Endothelial cell of hepatic sinusoid (primary cell): ENCODE measurements at regions not wholly inside any gene's neighbourhood (a gene's known extent, or its start where the extent isn't known, plus 50 kb on each side); places are given as distances from the start of the nearest gene placed in this dataset.
"Not testable (repeated sequence)": the region's sequence is repeated elsewhere in the genome, so short reads cannot be mapped to it uniquely, and the experiment has no call there.

ENCODE experiments used
- in situ Hi-C: cut with HindIII; loops from 2 replicates; pipeline ENCODE4 v1.10.0; 2017; ENCODE audit warnings: low sequenced_read_pairs

DNA sequence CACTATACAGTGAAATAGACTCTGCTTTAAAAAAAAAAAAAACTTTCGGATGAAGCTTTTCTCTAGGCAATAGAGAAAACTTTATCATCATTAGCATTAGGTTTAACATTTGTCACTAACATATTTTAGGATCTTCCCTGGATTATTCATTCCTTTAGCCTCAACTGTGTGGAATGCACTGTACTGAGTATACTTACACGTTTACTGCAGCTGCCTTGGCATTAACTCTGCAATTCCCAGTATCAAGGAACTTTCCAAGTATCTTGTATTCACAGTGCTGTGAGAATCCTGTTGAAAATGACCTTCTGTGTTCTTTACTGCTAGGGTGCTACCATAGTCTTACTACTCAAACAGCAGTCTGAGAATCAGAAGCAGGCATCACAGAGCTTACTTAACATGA, 328.2 kb upstream of the COL3A1 start:
- in situ Hi-C loops = no loop called here

DNA sequence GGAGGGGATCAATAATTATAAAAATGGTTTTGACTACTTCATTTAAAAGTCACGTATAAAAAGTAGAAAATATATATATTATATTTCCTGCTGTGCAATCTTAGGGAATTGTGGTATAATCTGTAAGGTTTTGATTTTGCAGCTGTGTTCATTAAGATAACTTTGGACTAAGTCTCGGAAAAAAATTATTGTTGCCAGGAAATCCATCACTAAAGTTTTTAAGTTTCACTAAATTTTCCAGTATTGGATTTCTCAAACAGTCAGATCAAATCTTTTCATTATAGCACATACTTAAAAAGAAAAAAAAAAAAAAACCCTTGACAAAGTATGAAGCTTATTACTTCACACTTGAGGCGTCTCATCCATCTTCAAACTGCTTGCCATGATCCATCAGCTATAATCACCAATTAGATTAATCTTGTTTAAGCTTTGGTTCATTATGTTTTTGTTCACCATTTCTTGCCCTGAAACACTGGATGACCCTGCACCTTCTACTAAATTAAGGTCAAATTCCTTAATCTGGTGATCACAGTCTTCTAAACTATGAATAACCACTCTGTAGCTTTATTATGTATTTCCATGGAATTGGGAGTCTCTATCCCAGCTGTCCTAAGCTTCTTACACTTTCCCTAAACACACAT, 326.6 kb upstream of the COL3A1 start:
- in situ Hi-C loops = no loop called here

DNA sequence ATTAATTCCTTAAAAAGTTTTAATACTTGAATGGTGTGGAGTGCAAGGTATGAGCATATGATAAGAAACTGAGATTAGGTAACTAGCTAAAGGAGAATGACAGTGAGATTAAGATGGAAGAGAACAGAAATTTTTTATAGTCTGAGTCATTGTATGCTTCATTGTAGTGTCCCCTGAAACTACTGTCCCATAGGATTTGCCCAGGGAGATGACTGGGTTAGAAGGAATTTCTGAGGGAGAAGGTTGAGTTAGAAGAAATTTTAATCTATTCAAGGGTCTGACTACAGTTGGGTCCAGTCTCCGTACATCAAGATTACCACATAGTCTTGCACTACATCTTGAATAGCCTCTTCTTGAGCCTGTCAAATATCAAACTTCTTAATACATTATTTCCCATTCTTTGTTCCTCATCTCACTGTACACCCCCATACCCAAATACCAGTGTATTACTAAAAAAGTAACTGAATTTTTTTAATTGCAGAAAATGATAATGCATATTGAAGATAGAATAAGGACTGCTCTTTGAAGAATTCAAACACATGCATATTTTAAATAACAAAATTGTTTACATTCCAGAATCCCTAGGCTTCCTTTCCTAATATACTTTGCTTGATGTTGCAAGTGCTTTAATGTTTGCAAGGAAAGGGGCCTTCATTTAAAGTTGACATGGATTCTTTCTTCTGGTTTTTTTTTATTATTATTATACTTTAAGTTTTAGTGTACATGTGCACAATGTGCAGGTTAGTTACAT, 314.3 kb upstream of the COL3A1 start:
- in situ Hi-C loops = no loop called here

DNA sequence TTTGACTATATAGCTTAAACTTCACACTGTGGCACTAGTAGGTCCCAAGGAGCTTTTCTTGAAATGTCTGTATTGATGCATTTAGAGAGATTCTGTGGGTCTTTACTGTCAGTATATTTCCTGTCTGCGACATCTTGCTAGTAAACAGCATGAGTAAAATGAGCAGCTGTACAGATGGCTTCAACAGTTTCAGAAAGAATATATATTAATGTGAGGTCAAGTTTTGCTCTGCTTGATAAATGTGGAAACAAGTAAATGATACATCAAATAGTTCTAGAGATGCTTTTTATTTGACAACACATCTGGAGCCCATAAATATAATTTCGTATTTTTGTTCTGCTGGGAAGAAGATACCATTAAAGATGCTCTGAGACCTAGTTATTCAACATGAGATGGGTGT, 310.9 kb upstream of the COL3A1 start:
- in situ Hi-C loops = no loop called here

DNA sequence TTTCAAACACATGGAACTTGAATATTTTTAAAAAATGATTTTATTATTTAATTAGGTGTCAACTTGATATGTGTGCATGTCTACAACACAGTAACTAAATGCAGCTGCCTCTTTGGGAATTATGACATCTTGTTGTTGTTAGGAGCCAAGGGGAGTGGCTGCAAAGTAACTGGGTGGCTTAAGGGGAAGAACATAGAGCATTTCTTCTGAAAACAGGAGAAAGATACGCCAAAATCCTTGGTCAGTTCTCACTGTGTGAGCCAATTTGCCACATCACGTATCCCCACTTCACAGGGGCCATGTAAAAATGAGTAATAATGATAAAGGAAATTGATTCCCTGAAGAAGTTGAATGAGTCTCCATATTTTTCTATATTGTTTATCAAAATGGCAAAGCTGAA, 309.8 kb upstream of the COL3A1 start:
- in situ Hi-C loops = no loop called here

DNA sequence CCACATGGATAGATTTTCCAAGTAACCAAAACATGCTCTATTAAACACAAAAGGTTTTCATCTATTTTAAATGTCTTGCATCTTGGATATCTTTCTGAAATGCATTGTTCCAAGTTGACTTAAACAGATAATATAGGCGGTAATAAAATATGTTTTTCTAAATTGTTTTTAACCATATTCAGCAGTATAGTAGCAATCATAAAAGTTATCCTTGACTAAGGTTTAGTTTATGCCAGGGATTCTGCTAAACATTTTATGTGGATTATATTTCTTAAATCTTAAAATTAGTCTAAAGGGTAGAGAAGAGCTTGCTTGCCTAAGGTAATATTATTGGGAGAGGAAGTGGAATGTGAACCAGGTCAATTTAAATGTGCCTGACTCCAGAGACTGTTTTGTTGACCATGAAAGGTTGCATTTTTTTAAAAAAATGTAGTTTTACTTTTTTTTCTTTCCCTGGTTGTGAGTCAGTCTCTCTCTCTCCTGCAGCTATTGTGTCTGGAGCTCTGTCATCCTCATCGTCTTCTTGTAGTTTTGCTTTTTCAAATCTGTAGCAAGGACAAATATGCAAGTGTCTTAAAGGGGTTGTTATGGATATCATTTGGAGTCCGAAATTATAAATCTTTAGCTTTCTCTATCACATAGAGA, 309.1 kb upstream of the COL3A1 start:
- in situ Hi-C loops = no loop called here

DNA sequence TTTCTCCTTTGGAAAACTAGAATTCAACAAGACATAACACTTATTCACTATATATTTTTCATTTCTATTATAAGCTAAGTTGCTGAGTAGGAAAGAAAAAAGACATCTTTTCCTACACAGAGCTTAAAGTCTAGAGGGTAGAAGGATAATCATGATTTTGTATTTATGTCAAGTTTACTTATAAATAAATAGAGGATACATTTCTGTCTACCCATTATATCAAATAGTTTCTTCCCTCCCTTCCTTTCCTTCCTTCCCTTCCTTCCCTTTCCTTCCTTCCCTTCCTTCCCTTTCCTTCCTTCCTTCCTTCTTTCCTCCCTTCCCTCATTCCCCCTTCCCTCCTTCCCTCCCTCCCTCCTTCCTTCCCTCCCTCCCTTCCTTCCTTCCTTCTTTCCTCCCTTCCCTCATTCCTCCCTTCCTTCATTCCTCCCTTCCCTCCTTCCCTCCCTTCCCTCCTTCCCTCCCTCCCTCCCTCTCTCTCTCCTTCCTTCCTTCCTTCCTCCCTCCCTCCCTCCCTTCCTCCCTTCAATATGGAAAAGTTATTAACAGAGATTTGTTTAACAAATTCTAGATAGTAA, 308.4 kb upstream of the COL3A1 start:
- in situ Hi-C loops = no loop called here

DNA sequence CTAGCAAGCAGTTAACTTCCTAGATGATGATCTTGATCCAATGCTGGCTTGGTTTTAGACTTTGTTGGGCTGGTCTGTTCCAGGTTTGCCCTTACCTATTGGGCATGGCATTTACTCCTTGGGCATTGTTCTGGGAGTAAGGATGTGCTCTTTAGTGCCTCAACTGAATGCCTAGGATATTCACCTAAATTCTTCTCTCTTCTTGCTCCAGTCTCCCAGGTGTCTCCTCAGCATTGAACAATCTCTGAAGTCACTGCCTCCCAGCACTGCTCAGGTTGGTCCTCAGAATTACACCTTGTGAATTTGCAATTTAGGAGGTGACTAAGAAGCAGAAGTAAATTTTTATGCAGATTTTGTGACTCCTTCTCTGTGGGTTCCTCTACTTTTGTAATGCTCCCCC, 307.7 kb upstream of the COL3A1 start:
- in situ Hi-C loops = no loop called here

DNA sequence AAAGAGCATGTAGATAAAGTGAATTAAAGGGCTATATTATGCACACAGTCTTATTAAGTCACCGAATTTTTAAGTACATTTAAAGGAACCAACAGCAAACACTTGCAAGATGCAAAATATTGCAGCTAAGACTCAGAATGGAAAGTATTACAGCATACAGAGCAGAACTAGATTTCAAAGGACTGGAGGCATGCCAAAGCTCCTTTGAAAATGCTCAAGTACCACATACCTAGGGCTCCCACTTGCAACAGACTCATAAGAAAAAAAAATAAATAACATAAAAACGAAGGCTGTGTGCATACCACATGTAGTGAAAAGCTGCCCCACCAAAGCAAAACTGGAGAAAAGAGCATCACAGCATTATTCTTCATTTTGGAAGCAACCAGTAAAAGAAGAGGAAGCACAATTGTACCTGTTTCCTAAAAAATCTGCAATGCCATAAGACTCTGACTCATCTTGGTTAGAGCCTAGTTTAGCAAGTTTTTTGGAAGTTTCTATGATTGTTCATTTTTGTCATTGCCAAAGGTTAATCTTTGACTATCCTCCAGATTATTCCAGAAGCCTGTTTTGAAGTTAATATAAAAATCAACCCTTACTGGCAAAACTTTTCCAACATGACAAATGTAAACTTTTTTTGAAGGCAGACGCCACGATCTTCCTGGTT, 306.0 kb upstream of the COL3A1 start:
- in situ Hi-C loops = no loop called here

DNA sequence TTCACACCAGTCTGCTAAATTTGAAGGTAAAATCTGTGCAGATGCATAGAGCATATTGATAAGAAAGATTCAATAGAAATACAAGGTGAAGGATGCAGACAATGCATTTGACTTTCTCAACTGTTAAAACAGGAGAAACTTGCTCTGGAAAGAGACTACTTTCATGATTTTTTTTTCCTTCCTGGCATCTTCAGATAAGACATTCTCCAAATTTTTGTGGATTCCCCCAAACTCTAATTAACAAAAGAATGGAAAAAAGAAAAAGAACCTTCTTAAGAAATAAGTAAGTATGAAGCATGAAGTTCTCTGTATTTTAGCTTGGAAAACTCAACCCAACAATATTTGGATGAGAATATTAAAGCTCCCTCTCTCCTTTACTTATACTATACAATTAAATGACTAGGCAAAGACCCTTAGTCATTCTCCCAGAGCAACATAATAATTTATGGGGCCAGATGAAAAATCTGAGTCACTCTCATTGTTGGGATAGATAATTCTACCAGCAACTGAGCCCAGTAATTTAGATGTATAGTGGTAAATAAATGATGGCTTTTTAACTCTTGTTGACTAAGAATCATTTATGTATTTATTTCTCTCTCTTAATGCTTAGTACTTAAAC, 298.7 kb upstream of the COL3A1 start:
- in situ Hi-C loops = loop anchor here (5.0 kb wide), 1 partner anchor 47 kb away; no protein-coding TSS in a partner anchor

DNA sequence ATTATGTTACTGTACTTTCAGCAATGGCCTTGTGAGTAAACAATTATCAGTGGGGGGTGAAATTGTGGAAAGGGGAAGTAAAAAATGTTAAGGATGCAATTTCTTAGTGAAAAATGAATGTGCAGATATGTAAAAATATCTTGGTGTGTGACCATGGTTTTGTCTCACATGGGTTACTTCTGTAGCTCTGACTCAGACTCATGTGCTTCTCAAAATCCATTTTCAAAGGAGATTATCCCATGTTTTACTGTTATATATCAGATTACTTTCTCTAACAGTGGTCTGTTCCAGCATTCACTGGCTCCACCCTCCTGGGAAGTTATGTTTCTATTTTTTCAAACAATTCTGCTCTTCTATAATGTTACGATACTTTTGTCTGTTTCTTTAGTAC, 298.2 kb upstream of the COL3A1 start:
- in situ Hi-C loops = loop anchor here (5.0 kb wide), 1 partner anchor 46 kb away; no protein-coding TSS in a partner anchor

DNA sequence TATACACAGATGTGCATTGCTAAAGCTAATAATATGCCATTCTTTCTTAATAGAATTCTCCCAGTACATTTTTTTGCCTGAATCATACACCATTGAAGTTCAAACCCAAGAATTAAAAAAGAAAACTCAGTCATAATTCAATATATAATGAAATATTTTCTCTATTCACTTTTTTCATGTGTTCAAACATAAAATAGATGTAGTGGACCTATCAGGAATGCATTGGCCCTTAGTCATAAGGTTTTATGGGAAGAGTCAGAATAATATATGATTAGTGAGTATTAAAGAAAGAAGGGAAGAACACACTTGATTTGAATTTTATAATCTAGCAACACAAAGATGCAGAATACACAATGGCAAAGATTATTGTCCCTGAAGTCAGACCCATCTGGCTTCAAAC, 297.0 kb upstream of the COL3A1 start:
- in situ Hi-C loops = loop anchor here (5.0 kb wide), 1 partner anchor 45 kb away; no protein-coding TSS in a partner anchor

DNA sequence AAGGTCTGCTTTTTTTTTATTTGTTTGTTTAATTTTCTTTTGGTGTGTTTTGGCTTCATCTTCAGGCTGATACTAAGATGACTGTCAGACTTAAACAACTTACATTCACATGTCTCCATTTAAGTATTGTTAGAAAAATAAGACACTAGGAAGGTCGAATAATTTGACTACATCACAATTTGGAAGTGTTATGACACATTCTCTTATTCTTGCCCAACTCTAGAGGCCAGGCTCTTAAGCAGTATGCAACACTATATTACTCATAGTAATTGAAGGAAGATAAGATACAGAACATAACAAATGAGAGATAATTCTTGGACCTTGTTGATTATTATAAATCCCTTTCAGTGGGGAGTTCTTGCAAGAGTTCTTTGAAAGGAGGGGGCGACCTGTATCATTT, 295.3 kb upstream of the COL3A1 start:
- in situ Hi-C loops = loop anchor here (5.0 kb wide), 1 partner anchor 43 kb away; no protein-coding TSS in a partner anchor

DNA sequence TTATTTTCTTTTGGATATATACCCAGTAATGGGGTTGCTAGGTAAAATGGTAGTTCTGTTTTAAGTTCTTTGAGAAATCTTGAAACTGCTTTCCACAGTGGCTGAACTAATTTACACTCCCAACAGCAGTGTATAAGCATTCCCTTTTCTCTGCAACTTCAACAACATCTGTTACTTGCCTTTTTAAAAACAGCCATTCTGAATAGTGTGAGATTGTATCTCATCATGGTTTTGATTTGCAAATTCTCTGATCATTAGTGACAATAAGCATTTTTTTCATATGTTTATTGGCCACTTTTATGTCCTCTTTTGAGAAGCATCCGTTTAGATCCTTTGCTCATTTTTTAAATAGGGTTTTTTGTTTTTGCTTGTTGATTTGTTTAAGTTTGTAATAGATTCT, 291.3 kb upstream of the COL3A1 start:
- in situ Hi-C loops = no loop called here

DNA sequence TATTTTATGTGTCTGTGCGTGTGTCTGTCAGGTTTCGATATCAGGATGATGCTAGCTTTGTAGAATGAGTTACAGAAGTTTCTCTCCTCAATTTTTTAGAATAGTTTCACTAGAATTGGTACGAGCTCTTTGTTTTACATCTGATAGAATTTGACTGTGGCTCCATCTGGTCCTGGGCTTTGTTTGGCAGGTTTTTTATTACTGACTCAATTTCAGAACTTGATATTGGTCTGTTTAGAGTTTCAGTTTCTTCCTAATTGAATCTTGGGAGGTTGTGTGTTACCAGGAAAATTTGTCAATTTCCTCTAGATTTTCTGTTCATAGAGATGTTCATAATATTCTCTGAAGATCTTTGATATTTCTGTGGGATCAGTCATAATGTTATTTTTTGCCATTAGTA, 289.4 kb upstream of the COL3A1 start:
- in situ Hi-C loops = no loop called here

DNA sequence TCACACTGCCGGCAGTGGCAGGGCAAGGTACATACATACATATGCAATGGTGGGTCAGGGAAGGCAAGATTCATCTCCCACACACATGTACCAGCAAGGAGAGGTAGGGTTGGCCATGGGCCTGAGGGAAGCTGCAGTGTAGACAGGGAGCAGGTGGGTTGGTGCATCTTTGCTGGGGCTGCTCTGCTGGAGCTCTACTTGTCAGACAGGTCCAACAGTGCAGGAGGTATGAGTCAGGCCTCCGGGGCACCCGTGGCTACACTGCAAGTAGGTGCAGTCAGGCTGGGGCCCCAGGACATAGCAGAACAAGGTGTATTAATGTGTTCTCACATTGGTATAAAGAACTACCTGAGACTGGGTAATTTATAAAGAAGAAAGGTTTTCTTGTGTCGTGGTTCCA, 281.1 kb upstream of the COL3A1 start:
- in situ Hi-C loops = no loop called here

DNA sequence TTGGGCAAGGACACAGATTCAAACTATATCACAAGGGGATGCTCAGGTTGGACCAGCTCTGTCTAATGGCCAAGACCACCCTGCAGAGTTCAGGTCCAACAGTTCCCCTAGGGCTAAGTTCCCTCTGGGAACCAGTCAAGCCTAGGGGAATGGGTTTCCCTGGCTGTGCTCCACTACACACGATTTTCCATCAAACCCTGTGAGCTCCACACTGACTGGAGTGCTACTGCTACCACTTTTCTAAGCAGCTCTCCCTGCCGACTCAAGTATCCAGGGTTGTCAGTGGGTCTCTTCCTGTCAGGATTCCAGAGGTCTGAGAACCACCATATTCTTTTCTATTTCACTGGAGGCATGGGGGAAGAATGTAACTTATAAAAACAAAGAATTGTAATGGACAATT, 280.4 kb upstream of the COL3A1 start:
- in situ Hi-C loops = no loop called here

DNA sequence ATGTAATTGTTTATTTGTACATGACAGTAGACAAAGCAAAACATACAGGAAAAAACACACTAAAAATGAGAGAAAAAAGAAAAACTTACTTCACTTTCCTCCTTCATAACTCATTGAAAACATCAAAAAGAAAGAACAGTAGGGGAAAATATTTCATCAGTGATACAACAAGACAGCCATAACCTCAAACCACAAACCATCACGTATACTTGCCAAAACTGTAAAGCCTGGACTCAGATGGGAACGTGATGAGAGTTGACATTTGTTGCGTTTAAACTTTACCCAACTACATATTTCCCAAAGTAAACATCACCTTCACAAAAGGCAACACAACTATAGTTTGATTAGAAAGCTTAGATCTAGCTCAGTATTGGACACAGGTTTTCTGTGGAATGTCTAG, 278.2 kb upstream of the COL3A1 start:
- in situ Hi-C loops = no loop called here

DNA sequence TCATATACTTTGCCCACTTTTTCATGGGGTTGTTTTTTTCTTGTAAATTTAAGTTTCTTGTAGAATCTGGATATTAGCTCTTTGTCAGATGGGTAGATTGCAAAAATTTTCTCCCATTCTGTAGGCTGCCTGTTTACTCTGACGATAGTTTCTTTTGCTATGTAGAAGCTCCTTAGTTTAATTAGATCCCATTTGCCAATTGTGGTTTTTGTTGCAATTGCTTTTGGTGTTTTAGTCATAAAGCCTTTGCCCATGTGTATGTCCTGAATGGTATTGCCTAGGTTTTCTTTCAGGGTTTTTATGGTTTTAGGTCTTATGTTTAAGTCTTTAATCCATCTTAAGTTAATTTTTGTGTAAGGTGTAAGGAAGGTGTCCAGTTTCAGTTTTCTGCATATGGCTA, 276.0 kb upstream of the COL3A1 start:
- in situ Hi-C loops = not testable (repeated sequence)

DNA sequence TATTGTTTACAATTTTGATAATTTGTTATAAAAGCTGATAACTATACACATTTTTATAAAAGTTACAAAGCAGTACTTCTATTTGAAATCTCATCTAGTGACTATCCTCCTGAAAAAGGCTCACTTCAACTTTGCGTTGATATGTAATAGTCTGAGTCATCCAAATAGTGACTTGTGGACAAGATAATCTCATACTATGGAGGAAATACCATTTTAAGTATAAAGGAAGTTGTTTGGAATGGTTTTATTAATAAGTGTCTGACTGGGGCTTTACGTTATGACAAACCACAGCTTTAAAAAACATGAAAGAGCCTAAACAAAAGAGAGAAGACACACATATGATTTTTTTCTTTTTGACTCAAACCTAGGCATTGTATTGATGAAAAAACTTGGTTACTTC, 272.3 kb upstream of the COL3A1 start:
- in situ Hi-C loops = no loop called here

DNA sequence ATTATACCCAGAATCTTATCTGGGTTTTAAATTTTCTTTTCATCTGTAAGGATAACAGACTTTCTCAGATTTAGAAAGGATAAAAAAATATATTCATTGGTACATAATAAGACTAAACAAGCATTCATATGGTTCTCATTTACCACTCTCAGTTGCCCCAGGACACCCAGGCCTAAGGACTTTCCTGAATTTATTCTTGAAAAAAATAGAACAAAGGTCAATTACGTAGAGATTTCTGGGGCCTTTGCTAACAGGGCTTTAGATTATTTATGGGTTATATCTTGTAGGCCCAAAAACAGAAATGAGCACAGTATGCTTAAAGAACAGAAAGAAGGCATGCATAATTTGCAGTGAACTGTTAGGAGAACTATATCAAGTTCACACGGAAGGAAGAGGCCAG, 269.0 kb upstream of the COL3A1 start:
- in situ Hi-C loops = no loop called here
